ENCODE measurements at regions not wholly inside any gene's neighbourhood (a gene's known extent, or its start where the extent isn't known, plus 50 kb on each side); places are given as distances from the start of the nearest gene placed in this dataset.
A peak's percentile ranks its signal among the peaks of the same experiment; 100 is the strongest.

DNA sequence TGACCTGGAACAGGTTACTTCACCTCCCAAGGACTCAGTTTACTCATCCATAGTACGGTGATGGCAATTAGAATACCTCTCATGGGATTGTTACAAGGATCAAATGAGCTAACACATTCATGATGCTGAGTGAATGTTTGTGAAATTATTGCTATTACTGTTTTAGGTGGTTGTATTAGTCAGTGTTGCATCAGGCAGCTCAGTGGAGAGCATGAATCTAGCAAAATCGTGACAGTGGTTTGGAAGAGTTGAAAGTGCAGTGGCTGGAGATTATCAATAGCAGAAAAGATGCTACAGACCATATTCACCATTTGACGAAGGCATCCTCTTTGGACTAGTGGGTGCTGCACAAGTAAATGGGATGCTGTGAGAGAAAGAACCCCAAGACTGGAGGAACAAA, 50.4 kb upstream of the CTNNBL1 start:
- no peak for DNase-seq

DNA sequence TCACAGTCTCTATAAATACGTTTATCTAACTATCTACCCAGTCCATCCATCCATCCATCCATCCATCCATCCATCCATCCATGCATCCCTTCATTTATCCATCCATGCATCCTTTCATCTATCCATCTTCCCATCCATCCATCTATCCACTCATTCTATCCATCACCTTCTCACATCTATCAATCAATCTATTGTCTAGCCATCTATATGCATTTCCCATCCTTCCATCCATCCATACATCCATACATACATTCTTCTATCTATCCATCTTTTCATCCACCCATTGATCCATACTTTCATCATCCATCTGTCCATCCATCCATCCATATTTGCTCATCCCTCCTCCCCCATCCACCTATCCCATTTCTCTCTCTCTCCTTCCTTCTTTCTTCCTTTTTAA, 51.6 kb upstream of the CTNNBL1 start:
- H3K27me3 ChIP-seq, result peaks cover 52% of the 10 kb centered on the region
- no peak overlapping the region for H3K4me3 ChIP-seq
- H3K36me3 ChIP-seq, result no peaks in the 10 kb centered on the region
- DNase-seq, result no peak
- no peaks in the 10 kb centered on the region for H3K9me3 ChIP-seq

More for the DNA sequence above, 50.4 kb upstream of the CTNNBL1 start:
- Histone ChIP-seq H3K9me3 (no peaks in the 10 kb centered on the region), H3K4me3 (no peak overlapping the region), H3K36me3 (no peaks in the 10 kb centered on the region), H3K27me3 (peaks cover 48% of the 10 kb centered on the region)

DNA sequence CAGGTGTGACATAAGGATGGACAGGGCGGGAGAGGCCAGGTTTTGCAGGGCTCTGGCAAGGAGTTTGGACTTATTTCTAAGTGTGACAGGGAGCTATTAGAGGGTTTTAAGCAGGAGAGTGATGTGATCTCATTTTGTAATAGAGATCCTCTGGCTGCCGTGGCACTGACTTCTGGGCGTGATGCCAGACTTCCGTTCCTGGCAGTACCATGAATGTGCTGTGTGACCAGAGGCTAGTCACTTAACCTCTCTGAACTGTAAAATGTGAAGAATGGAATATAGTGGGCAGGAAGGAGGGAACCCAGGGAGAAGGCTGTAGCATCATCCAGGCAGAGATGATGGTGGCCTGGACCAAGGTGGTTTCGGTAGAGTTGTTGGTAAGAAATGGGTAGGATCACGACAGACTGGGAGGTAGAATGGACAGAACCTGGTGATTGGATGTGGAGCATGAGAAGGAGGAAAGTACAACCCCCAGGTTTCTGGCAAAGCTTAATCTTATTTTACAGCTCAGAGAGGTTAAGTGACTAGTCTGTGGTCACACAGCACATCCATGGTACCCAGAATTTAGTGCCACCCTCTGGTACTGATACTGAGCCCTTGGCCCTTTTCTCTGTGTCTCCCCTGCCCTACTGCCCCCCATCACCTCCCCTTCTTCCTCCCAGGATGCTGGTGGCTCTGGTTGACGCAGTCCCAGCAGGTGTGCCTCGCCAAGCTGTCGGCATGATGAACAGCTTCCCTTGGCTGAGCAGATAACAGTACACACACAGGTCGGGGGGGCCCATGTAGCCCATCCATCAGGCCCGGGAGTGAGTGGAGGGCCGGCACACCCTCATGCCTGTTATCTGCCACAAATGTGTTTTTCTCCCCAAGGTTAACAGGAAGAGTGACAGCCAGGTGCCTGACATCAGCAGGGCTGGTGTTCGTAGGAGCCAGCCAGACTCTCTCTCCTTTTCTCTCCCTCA, 52.9 kb upstream of the CTNNBL1 start:
- peak; percentile 61 for DNase-seq
- peaks cover 54% of the 10 kb centered on the region for H3K27me3 ChIP-seq

DNA sequence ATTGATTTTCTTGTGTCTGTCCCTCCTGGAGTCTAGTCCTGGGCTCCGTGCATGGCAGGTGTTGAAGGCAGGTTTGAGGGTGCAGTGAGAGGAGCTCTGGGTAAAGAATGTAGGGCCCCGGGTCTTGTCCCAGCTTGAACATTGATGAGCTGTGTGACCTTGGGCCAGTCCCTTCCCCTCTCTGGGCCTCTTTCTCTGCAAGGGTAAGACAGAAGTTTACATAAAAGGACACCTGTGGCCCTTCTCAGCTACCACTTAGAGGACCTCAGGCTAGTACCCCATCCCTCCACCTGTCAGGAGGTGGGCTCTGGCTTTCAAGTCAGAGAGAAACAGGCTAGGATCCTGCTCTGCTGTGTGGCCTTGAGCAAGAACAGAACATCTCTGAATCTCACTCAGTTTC, 55.3 kb upstream of the CTNNBL1 start:
- no peak overlapping the region for H3K4me3 ChIP-seq
- no peak for DNase-seq
- peaks cover 54% of the 10 kb centered on the region for H3K27me3 ChIP-seq
- peaks cover 8% of the 10 kb centered on the region for H3K9me3 ChIP-seq
- no peaks in the 10 kb centered on the region for H3K36me3 ChIP-seq

More for the DNA sequence above, 52.9 kb upstream of the CTNNBL1 start:
- Histone ChIP-seq H3K36me3 (no peaks in the 10 kb centered on the region), H3K4me3 (no peak overlapping the region), H3K9me3 (no peaks in the 10 kb centered on the region)

DNA sequence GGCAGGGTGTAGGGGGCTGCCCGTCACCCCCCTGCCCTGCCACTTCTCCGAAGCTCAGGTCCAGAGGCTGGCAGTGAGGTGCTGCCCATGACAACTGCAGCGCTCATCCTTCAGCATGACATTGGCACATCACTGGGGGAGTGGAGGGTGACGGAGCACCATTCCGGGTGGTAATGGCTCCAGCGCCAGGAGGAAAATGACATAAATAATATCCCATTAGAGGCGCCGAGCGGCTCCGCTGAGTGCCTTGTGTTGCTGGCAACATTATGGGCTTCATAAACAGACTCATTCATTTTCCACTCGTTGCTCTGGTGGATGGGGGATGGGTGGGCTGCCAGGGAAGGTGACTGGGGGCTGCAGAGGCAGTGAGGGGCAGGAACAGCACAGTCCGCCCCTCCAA, 56.9 kb upstream of the CTNNBL1 start:
- Histone ChIP-seq H3K9me3 (peaks cover 8% of the 10 kb centered on the region), H3K36me3 (no peaks in the 10 kb centered on the region), H3K27me3 (peaks cover 41% of the 10 kb centered on the region), H3K4me3 (no peak overlapping the region)
- no peak for DNase-seq

DNA sequence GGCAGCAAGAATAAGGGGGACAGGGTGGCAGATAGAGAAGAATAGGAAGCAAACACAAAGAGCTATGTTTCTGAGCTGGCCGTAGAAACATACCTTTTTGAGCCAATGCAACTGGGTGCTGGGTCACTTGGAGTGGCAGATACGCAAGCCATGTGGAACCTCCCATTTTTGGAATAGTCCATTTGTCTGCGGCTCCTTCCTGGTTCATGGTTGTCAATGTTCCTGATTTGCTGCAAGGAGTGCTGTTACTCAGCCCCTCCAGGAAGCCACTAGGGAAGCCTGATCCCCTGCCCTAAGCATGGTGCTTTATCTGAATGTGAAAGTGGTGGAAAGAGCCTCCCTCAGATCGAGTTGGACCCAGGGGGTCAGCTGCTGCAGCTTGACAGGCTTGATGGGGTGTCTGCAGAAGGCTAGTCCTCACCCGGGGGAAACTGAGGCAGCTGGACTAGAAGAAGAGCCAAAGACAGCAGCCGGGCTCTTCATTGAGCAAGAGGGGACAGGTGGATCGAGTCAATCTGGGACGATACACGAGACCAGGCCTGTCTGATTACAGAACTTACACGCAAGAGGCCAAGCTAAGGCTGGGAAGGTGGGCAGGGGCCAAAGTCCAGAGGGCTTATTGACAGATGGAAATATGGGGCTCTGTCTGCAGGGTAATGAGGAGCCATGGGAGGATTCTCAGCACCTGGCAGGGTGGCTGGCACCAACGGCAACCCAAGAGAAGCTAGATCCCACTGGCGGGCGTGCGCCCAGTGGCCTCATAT, 57.4 kb upstream of the CTNNBL1 start:
- DNase-seq, result no peak
- H3K4me3 ChIP-seq, result no peak overlapping the region
- peaks cover 35% of the 10 kb centered on the region for H3K27me3 ChIP-seq
- H3K36me3 ChIP-seq, result no peaks in the 10 kb centered on the region
- H3K9me3 ChIP-seq, result peaks cover 8% of the 10 kb centered on the region

DNA sequence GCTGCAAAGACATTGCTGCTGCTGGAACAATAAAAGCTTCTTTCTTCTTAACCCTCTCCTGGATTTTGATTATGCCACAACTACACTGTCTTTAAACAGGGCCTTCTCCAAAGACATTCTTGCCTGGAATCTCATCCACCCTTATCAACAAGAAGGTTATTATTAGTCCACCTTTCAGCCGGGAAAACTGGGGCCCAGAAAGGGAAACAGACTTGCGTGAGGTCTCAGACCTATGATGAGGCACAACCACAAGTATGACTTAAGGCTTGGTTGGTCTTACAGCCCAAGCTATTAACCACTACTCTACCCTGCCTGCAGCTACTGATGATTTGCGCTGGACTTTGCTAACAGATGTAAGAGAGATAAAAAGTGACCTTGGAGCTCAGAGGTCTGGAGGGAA, 62.8 kb upstream of the CTNNBL1 start:
- Histone ChIP-seq H3K4me3 (no peak overlapping the region), H3K36me3 (no peaks in the 10 kb centered on the region), H3K27me3 (peaks cover 19% of the 10 kb centered on the region), H3K9me3 (peaks cover 8% of the 10 kb centered on the region)
- no peak for DNase-seq

DNA sequence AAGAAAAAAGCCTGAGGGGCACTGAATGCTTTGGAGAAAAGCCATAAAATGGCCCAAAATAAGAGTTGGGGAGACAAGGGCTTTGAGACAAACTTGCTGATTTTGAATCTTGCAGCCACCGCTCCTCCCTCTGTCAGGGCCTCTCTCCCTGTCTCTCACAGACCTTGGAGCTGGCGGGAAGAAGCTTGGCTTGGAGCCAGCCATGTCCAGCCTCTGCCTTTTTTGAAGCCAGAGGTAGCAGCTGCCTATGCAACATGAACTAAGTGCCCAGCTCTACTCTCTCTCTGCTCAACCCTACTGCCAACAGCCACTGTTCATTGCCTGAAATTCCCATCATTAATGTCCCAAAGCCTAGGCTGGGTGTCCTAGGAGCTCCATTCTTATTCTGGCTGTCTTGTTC, 63.7 kb upstream of the CTNNBL1 start:
- DNase-seq, result no peak
- no peak overlapping the region for H3K4me3 ChIP-seq
- H3K9me3 ChIP-seq, result peaks cover 4% of the 10 kb centered on the region
- H3K27me3 ChIP-seq, result peaks cover 20% of the 10 kb centered on the region
- no peaks in the 10 kb centered on the region for H3K36me3 ChIP-seq

DNA sequence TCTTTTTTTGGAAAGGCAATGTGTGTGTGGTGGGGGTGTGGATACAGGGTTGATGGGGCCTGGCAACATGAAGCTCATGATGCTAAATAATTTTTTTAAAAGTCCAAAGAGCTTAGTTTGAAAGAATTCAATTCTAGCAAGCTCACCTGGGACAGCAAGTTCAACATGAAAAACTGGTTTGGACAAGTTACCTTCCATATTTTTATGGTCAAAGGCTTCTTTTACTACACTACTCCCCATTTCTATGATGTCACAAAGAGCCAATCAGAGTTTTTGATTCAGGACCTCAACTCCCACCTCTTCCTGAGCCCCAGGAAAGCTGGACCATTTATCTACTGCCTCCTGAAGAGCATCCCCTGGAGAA, 66.1 kb upstream of the CTNNBL1 start:
- no peaks in the 10 kb centered on the region for H3K9me3 ChIP-seq
- peaks cover 21% of the 10 kb centered on the region for H3K27me3 ChIP-seq
- no peaks in the 10 kb centered on the region for H3K36me3 ChIP-seq
- DNase-seq, result no peak
- H3K4me3 ChIP-seq, result no peak overlapping the region

DNA sequence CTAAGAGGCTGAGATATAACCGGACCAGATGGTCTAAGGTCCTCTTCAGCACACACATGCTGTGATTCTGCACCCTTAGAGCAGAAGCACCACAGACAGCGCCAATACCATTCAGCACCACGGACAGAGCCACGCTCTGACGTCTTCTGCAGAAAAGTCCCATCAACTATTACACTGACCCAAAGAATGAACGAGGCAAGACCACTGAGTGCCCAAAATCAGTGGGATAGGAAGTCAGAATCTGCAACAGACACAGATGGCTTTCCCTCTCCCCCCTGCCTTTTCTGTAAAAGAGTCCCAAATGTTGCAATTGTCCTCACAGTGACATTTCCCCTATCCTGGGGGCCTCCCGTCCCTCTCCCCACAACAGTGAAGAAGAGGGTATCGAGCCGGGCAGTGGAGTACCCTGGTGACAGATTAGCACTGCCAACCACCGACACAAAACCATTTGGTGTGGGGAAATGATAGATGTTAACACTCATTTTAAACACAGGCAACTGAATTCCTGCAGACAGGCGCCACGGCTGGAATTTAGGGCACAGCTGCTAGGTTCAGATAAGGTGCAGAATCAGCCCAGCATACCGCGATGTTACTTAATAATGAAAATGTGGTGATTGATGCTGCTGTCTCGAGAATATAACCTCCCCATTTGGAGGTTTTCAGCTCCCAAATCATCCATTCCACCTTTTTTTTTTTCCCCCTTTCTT, 66.6 kb upstream of the CTNNBL1 start:
- Histone ChIP-seq H3K27me3 (peaks cover 21% of the 10 kb centered on the region), H3K36me3 (no peaks in the 10 kb centered on the region), H3K9me3 (no peaks in the 10 kb centered on the region), H3K4me3 (no peak overlapping the region)
- peak; percentile 15 for DNase-seq

DNA sequence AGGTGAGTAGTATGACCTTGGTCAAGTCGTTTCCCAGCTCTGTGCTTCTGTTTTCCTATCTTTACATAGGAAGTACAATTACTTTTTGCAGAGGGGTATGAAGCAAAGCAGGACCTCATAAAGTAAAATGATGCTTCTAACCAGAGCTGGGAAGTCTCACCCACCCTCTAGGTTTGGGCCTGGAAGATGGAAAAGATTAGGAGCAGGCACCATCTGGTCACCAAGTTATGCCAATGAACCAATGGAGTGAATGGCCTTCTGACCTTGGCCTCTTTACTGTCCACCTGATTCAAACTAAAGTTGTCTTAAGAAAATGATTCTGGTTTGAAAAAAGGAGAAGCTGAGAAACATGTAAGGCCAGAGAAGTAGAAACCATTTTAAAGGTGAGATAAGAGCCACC, 68.9 kb upstream of the CTNNBL1 start:
- peaks cover 28% of the 10 kb centered on the region for H3K27me3 ChIP-seq
- no peaks in the 10 kb centered on the region for H3K9me3 ChIP-seq
- no peaks in the 10 kb centered on the region for H3K36me3 ChIP-seq
- no peak for DNase-seq
- no peak overlapping the region for H3K4me3 ChIP-seq

DNA sequence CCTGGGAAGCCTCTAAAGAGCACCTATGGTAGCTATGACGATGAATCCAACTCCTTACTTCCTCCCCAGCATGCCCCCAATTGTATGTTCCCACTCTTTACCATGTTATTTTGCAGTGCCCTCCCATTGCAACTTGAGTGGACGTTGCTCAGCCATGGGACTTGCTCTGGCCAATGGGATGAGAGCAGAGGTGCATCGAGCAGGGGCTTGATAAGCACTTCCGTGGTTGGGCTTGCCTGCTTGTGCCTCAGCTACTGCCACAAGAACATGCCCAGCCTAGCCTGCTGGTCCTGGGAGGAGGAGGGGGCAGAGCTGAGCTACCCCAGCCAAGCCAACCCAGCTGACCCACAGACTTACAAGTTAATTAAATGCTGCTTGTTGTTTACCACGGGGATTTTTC, 71.1 kb upstream of the CTNNBL1 start:
- DNase-seq, result no peak
- Histone ChIP-seq H3K4me3 (no peak overlapping the region), H3K36me3 (no peaks in the 10 kb centered on the region), H3K27me3 (peaks cover 36% of the 10 kb centered on the region), H3K9me3 (no peaks in the 10 kb centered on the region)

DNA sequence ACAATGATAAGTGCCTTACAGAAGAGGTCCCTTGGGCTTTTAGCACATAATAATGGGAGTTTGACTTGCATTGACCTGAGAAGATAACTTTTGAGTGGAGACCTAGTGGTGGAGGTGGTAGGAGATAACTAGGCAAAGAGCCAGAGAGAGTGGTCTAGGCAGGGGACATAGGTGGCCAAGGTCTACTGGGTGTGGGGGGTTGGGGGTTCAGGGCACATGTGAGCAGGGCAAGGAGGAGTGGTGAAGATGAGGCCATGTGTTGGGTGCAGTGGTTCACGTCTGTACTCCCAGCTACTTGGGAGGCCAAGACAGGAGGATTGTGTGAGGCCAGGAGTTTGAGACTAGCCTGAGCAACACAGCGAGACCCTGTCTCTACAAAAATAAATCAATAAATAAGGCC, 74.3 kb upstream of the CTNNBL1 start:
- H3K27me3 ChIP-seq, result peaks cover 32% of the 10 kb centered on the region
- no peak for DNase-seq
- no peaks in the 10 kb centered on the region for H3K36me3 ChIP-seq
- no peak overlapping the region for H3K4me3 ChIP-seq
- H3K9me3 ChIP-seq, result no peaks in the 10 kb centered on the region; the same call in 1 of the 2 replicates

DNA sequence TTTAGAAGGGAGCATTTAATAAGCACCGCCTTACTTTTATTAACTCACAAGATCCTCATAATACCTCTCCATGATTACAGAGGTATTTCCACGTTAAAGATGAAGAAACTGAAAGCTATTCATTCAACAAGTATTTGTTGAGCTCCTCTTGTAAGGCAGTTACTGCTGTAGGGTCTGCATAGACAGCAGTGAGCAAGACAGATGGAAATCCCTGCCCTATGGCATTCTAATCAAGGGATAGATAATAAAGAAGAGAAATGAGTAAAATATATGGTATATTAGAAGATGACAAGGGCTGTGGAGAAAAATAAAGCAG, 77.8 kb upstream of the CTNNBL1 start:
- DNase-seq, result no peak
- Histone ChIP-seq H3K36me3 (no peaks in the 10 kb centered on the region), H3K4me3 (no peak overlapping the region), H3K27me3 (peaks cover 27% of the 10 kb centered on the region), H3K9me3 (no peaks in the 10 kb centered on the region; the same call in 1 of the 2 replicates)

DNA sequence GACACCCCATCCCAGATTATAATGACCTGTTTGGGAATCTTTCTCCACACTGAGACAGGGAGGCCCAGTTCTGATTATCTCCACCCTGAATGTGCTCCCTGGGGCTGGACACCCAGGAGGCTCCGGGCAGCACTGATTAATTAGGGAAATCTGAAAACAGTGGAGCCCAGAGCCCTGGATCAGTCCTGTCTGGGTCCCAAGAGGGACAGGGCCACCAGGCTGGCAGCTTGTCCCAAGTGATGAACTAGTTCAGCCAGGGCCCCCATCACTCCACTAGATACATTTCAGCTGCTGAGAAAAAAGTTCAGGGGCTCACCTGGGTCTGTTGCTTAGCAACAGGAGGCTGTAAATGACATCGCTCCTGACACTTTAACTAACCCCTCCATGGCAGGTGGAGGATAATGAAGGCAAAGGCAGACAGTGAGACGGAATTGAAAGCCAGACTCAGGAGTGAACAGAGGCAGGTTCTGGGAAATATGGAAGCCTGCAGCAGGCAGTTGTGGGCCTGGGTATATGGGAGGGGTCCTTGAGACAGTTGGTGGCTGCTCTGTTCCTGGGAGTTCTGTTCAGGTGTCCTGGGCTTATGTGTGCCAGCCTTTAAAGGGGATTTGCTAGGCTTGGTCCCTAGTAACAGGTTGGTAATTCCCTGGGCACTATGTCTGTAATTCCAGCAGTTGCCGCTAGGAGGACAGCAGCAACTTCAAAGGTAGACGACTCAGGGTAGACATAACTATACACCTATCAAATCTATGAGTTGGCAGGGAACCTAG, 78.3 kb upstream of the CTNNBL1 start:
- Histone ChIP-seq H3K36me3 (no peaks in the 10 kb centered on the region), H3K4me3 (no peak overlapping the region), H3K9me3 (no peaks in the 10 kb centered on the region; the same call in 1 of the 2 replicates), H3K27me3 (peaks cover 26% of the 10 kb centered on the region)
- DNase-seq, result no peak

DNA sequence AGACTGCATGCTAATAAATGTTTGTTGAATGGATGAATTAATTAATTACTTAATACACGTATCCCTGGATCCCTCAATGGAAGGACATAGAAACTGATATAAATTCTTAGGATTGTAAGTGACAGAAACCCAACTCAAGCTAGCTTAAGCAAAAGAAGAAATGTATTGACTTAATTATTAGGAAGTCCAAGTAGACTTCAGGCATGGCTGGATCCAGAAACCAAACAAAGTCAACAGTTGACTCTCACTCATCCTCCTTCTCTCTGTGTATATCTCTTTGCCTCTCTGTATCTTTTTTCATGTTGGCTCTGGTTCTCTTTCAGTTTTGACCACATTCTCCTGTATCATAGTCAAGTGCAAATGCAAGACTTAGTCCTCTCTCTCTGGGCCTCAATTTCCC, 82.0 kb upstream of the CTNNBL1 start:
- H3K36me3 ChIP-seq, result no peaks in the 10 kb centered on the region
- no peak overlapping the region for H3K4me3 ChIP-seq
- H3K27me3 ChIP-seq, result 0 out of 2 replicates have a peak, but pooled peaks cover 5% of the 10 kb centered on the region
- DNase-seq, result no peak
- H3K9me3 ChIP-seq, result no peaks in the 10 kb centered on the region; the same call in 1 of the 2 replicates
